Embryonic facial prominence (tissue), 1 donor: ENCODE measurements at regions not wholly inside any gene's neighbourhood (a gene's known extent, or its start where the extent isn't known, plus 50 kb on each side); places are given as distances from the start of the nearest gene placed in this dataset.
"Not testable (repeated sequence)": the region's sequence is repeated elsewhere in the genome, so short reads cannot be mapped to it uniquely, and the experiment has no call there.

Experiments used
- DNase-seq: peaks from one replicate; pipeline ENCODE4 v3.0.0-alpha.2; 2016; ENCODE audit errors: extremely low spot score

GRCh38 chr11:110514967-110515366, 85.2 kb downstream of the FDX1 start:
- no peak for DNase-seq

GRCh38 chr11:110517381-110517780, 87.6 kb downstream of the FDX1 start:
- DNase-seq, result not testable (repeated sequence)

- no peak for DNase-seq
These were observed 89.2 kb downstream of the FDX1 start for GRCh38 chr11:110518809-110519514.

- no peak for DNase-seq
These were observed 90.0 kb downstream of the FDX1 start for GRCh38 chr11:110519796-110520195.

- no peak for DNase-seq
These were observed 92.7 kb downstream of the FDX1 start for GRCh38 chr11:110522471-110522870.

- no peak for DNase-seq
These were observed 94.5 kb downstream of the FDX1 start for GRCh38 chr11:110524238-110524637.

- peak; percentile 42 for DNase-seq
These were observed 96.1 kb downstream of the FDX1 start for GRCh38 chr11:110525883-110526282.

GRCh38 chr11:110526323-110526722, 96.6 kb downstream of the FDX1 start:
- DNase-seq, result no peak
